DMS153 (cell line): ENCODE measurements at regions not wholly inside any gene's neighbourhood (a gene's known extent, or its start where the extent isn't known, plus 50 kb on each side); places are given as distances from the start of the nearest gene placed in this dataset.
"Not testable (repeated sequence)": the region's sequence is repeated elsewhere in the genome, so short reads cannot be mapped to it uniquely, and the experiment has no call there.

Experiments used
- DNase-seq: peaks from one replicate; lab custom pipeline; 2025; lab: John Stamatoyannopoulos, UW

DNA sequence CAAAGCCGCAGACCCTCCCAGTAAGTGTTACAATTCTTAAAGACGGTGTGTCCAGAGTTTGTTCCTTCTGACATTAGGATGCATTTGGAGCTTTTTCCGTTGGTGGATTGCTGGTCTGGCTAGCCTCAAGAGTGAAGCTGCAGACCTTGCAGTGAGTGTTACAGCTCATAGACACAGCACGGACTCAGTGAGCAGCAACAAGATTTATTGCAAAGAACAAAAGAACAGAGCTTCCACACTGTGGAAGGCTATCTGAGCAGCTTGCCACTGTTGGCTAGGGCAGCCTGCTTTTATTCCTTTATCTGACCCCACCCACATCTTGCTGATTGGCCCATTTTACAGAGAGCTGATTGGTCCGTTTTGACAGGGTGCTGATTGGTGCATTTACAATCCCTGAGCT, 242.8 kb upstream of the SGCG start:
- no peak for DNase-seq

DNA sequence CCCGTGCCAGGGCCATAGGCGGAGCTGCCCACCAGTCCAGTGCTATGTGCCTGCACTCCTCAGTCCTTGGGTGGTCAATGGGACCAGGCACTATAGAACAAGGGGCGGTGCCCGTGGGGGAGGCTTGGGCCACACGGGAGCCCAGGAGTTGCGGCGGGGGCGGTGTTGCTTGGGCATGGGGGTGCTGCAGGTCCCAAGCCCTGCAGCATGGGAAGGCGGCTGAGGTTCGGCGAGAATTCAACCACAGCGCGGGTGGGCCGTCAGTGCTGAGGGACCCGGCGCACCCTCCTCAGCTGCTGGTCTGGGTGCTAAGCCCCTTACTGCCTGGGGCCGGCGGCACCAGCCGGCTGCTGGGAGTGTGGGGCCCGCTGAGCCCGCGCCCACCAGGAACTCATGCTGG, 242.2 kb upstream of the SGCG start:
- no peak for DNase-seq

DNA sequence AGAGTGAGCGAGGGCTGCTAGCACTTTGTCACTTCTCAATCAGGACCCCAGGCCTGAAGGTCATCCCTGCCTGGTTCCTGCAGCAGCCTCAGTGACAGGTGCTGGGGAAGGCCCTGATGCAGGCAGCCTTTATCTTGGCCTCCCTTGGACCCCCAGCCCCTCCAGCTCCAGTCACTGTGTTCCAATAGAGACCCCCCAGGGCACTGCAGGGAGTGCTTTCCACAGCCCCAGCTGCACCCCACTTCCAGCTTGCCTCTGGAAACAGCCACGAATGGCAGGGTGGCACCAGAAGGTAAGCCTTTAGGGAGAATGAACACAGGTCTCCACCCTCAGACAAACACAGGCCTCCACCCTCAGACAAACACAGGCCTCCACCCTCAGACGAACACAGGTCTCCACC, 241.6 kb upstream of the SGCG start:
- no peak for DNase-seq

GRCh38 chr13:22940090-22940710, 240.6 kb upstream of the SGCG start:
- DNase-seq, result no peak

- no peak for DNase-seq
Measured at GRCh38 chr13:22940736-22941135, 240.0 kb upstream of the SGCG start.

GRCh38 chr13:22941495-22941894, 239.3 kb upstream of the SGCG start:
- not testable (repeated sequence) for DNase-seq

DNA sequence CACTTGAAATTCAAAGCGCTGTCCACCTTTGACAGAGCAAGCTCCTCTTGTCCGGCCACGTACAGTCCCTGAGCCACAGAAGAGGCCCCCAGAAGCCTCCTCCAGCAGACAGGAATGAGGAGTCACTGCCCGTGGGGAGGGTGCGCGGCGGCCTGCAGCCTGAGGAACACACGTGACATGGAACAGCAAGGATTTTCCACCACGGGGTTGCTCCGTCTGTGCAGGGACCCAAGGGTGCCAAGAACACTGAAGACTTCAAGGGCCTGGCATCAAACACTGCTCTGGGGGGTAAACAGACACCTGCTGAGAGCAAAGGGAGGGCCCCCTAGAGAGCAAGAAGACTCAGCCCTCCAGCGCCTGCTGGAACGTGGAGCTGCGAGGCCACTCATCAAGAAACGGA, 237.9 kb upstream of the SGCG start:
- not testable (repeated sequence) for DNase-seq

GRCh38 chr13:22944378-22944777, 236.4 kb upstream of the SGCG start:
- DNase-seq, result no peak

- DNase-seq, result no peak
Measured at GRCh38 chr13:22945321-22946226, 235.2 kb upstream of the SGCG start.

- no peak for DNase-seq
Measured at GRCh38 chr13:22948421-22948820, 232.4 kb upstream of the SGCG start.

- DNase-seq, result not testable (repeated sequence)
Measured at GRCh38 chr13:22952018-22952417, 228.8 kb upstream of the SGCG start.

DNA sequence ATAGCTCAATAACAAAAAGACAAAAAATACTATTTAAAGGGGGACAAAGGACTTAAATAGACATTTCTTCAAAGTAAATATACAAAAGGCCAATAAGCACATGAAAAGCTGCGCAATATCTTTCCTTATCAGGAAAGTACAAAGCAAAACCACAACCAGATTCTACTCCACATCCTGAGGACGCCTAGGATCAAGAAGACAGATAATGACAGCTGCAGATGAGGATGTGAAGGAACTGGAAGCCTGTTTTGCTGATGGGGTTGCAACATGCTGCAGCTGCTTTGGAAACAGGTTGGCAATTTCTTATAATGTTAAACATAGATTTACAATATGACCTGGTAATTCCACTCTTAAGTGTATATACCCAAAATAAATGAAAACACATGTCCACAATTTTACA, 225.6 kb upstream of the SGCG start:
- not testable (repeated sequence) for DNase-seq

GRCh38 chr13:22956456-22957115, 224.2 kb upstream of the SGCG start:
- not testable (repeated sequence) for DNase-seq

DNA sequence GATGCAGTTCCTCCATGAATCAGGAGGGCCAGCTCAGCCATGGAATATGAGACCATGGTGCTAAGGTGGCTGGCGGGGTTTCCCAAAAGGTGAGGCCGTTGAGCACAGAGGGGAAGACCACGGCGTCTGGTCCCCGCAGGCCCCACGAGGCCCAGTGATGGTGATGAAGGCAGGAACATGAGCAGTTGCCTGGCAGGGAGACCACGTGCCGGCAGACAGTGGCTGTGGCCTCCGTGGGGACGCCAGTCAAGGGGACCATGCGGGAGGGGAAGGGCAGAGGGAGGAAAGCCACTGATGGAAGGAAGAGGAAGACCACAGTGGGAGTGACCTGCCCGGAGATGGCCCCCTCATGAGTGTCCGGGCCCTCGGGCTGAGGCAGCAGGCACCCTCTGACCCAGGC, 220.9 kb upstream of the SGCG start:
- not testable (repeated sequence) for DNase-seq

DNA sequence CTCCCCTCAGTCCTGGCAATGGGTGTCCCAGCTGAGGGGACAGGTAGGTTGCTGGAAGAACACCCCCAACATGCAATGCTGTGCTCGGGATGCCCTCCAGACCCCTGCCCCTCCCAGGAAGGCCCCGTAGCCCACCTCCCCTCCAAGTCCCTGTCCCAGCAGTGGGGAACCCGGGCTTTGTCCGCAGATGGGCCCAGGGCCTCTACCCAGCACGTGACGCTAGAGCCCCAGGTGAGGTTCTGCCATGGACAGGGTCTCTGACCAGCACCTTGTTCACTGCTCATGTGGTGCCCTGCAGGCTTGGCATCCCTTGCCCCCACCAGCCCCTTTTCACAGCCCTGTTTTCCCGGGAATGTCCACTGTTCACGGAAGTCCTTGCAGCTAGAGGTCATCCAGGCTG, 220.0 kb upstream of the SGCG start:
- no peak for DNase-seq

DNA sequence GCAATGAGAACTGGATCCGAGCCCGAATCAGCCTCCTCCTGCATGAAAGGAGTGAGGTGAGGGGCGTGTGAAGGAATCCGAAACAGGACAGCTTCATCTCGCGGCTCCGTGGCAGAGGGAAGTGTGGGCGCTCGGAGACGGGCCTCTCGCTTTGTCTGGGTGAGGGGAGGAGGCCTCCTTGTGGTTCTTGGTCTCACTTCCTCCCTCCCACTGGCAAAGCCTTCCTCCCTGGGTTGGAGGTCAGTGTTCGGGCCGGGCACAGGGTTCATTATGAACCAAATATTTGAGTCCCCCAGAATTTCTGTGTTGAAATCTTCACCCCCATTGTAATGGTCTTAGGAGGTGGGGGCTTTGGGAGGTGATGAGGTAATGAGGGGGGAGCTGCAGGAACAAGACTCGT, 219.4 kb upstream of the SGCG start:
- DNase-seq, result not testable (repeated sequence)

DNA sequence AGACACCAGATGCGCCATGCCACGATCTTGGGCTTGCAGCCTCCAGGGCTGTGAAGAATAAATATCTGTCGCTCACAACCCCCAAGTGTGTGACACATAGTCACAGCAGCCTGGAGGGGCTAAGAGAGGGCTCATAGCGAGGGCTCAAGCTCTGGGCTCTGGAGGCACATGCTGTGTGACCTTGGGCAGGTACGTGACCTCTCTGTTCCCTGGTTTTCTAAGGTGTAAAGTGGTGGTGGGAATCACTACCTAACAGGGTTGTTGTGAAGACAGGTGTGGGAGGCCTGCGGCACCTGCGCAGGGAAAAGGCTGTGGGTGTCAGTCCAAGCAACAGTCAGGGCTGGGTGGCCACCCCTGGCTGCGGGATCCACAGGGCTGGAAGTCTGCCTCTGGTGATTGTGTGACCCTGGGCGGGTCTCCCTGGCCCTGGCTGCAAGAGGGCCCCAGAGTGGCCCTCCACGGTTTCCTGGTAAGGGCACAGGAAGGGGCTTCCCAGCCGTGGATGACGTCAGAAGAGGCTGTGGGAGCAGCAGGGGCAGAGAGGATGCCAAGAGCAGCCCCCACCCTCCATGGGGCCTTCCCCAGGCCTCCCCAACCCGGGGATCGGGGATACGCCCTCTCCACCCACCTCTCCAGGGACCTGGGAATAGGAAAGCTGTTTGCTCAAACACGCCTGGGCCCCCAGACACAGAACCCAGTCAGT, 218.8 kb upstream of the SGCG start:
- no peak for DNase-seq

- DNase-seq, result not testable (repeated sequence)
Measured at GRCh38 chr13:22963384-22964053, 217.3 kb upstream of the SGCG start.

DNA sequence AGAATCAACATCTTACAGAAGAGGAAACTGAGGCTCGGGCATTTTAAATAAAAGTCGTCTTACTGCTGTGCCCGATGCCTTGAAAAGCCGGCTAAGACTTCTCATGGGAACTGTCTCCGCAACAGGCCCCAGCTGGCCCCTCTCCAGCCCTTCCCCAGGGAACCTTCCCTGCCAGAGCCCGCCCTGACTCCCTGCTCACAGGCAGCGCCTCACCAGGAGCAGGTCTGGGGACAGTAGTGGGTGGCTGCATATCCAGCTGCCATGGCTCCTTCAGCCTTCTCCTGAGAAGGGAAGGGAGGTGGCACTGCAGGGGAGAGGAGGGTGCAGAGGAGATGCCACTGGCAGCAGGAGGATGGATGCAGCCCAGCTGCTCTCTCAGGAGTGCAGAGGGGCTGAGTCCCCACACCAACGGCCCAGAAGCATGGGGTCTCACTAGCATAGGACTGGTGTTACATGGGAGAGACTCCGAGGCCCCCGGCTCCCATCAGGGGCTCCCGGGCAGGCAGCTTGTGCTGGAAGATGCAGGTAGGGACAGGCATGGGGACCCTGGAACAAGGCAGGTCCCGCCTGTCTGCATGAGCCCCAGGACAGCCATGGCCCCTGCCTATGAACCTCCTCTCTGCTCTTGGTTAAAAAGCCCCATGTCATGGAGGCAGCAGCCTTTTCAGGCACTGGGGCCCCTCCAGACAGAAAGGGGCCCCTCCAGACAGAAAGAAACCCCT, 216.4 kb upstream of the SGCG start:
- no peak for DNase-seq

- not testable (repeated sequence) for DNase-seq
Measured at GRCh38 chr13:22965011-22965857, 215.5 kb upstream of the SGCG start.
